SKM-1 (cell line): ENCODE measurements at regions not wholly inside any gene's neighbourhood (a gene's known extent, or its start where the extent isn't known, plus 50 kb on each side); places are given as distances from the start of the nearest gene placed in this dataset.
"Not testable (repeated sequence)": the region's sequence is repeated elsewhere in the genome, so short reads cannot be mapped to it uniquely, and the experiment has no call there.

Source experiments
- DNase-seq: peaks from one replicate; lab custom pipeline; 2025; ENCODE audit not compliant: unreplicated experiment; lab: John Stamatoyannopoulos, UW

DNA sequence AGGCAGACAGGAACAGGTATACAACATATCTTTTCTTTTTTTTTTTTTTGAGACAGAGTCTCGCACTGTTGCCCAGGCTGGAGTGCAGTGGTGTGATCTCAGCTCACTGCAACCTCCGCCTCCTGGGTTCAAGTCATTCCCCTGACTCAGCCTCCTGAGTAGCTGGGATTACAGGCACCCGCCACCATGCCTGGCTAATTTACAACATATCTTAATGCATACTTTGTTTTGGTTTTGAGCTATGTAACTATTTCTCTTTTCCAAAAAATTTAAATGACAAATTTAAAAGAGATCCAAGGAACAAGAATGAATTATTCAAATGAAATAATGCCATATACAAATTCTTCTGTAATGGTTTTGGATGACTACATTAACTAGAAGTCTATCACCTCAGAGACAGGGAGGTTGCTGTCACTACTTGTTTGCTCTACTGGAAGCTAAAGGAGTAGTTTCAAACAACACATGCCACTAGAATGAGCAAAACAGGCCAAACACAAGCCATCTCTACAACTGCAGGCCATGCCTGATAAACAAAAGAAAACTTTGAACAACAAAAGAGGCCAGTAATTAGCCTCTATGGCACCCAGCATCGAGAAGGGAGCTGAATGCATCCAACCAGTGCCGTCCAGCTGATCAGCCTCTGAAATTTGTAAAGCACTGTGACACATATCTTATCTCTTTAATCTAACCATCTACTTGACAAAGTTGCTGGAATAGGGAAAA, 133.6 kb upstream of the VOPP1 start:
- DNase-seq = not testable (repeated sequence)

GRCh38 chr7:55702831-55703230, 130.5 kb upstream of the VOPP1 start:
- not testable (repeated sequence) for DNase-seq

- DNase-seq = not testable (repeated sequence)
Observed at GRCh38 chr7:55699450-55699842, 127.1 kb upstream of the VOPP1 start.

GRCh38 chr7:55698607-55699449, 126.5 kb upstream of the VOPP1 start:
- not testable (repeated sequence) for DNase-seq

GRCh38 chr7:55695893-55696701, 123.8 kb upstream of the VOPP1 start:
- DNase-seq = not testable (repeated sequence)

GRCh38 chr7:55694484-55694883, 122.2 kb upstream of the VOPP1 start:
- not testable (repeated sequence) for DNase-seq

DNA sequence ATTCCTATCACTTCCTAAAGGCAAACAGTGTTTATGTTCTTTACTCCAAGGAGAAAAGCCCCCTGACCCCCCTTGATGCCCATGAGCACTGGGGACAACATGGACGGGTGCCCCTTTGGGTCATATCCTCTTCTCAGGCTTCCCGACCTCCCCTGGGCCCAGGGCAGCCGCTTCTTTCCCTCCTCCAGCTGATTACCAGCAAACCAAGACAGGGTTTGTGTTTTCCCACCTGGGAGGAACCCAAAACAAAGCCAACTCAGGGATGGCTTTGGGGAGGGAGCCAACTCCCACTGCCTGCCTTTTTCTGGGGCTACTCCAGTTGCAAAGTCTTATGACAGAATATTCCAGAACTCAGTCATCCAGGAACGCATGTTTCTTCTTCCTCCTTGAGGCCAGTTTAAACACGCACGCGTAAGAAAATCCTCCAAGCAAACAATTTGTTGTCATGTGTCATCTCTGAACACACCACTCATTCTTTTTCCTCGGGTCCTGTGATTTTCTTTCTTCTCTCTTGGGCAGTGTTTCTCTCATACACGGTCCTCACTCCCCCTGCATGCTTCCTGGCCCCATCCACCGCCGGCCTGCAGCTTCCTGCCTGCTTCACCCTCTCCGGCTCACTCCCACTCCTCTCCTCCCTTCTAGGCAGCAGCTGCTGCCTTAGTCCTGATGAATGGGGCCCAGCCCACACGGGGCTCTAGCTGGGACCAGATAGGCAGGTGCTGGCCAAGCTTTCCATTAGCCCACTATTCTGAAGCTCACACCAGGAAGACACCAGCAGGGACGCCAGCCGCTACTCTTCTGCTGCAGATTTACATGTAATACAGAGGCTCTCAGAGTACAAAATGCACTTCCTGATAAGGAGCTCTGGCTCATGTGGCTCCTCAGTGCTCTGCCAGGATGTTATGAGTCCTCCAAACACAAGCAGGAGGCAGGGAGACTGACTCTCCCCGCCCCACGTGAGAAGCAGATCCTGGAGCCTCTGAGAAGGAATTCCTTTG, 116.7 kb upstream of the VOPP1 start:
- DNase-seq = not testable (repeated sequence)

- DNase-seq = not testable (repeated sequence)
Observed at GRCh38 chr7:55688261-55688660, 116.0 kb upstream of the VOPP1 start.

DNA sequence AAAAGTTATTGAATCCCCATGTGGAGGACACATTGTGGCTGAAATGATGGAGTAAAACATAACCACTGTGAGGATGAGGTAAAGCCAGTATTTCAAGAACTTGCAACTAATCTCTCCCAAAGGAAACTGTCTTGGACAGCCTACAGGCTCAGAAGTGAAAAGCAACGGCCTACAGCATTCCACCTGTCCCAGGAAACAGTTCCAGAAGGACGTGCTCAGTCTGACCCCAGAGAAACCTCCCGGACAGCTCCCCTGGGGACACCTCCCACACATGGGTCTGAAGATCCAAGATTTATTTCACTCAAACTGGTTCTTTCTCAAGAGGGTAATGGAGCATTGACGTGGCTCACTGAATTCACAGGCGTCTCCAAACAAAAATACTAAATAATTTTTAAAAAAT, 115.0 kb upstream of the VOPP1 start:
- DNase-seq = not testable (repeated sequence)

DNA sequence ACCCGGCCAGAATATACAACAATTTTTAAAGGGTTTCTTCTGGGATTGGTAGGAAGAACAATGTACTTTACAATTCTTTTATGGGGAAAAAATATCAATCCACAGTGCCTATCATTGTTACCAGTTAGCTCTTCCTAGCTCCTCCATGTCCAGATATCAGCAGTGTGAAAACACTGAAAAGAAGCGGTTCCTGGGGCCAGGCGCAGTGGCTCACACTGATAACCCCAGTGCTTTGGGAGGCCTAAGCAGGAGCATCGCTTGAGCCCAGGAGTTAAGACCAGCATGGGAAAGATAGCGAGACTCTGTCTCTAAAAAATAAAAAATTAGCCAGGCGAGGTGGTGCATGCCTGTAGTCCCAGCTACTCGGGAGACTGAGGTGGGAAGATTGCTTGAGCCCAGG, 114.5 kb upstream of the VOPP1 start:
- DNase-seq = not testable (repeated sequence)

- DNase-seq = not testable (repeated sequence)
Observed at GRCh38 chr7:55683501-55683900, 111.2 kb upstream of the VOPP1 start.

GRCh38 chr7:55675589-55675988, 103.3 kb upstream of the VOPP1 start:
- DNase-seq = not testable (repeated sequence)

GRCh38 chr7:55673525-55673924, 101.2 kb upstream of the VOPP1 start:
- not testable (repeated sequence) for DNase-seq

DNA sequence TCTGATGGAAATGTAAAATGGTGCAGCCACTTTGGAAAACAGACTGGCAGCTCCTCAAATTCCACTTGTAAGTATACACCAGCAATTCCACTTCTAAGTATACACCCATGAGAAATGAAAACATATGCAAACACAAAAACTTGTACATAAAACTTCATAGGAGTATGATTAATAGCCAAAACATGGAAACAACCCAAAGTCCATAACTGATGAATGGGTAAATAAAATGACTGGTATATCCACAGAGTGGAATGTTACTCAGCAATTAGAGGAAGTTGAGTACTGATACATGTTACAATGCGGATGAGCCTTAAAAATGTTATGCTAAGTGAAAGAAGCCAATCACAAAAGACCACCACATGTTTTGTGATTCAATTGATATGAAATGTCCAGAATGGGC, 99.8 kb upstream of the VOPP1 start:
- not testable (repeated sequence) for DNase-seq

GRCh38 chr7:55657654-55658053, 85.4 kb upstream of the VOPP1 start:
- DNase-seq = no peak

DNA sequence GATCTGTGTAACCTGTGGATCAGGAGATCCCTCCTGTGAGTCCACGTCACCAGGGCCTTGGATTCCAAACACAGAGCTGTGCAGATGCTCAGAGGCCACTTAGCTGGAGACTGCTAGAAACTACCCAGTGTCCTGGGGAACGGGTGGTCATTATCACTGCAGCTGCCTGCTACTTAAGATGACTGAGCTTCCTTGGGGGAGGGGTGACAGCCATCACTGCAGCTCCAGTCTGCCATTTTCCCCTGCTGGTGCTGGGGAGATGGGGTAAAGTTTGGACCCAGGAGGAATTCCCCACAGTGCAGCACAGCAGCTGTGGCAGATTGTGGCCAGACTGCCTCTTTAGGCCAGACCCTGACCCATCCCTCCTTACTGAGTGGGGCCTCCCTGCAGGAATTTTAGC, 78.8 kb upstream of the VOPP1 start:
- DNase-seq = no peak

GRCh38 chr7:55649238-55649637, 76.9 kb upstream of the VOPP1 start:
- no peak for DNase-seq

GRCh38 chr7:55644567-55644966, 72.3 kb upstream of the VOPP1 start:
- no peak for DNase-seq

DNA sequence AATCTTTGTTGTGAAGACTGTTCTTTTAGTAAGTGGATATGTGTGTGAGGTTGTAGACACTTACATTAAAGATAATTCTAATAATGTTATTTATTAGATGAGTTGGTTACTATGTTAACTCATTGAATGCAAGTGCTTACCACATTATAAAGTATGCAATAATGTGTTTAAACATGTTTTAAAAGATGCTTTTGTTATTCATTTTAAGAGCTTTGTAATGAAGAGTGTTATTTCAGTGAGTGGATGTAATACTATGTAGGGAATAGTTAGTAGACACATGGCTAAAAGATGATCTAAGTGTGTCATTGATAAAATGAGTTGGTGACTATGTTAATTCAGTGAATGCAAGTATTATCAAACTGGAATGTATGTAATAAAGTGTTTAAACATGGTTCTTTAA, 70.0 kb upstream of the VOPP1 start:
- no peak for DNase-seq

GRCh38 chr7:55641811-55642210, 69.5 kb upstream of the VOPP1 start:
- DNase-seq = no peak
